BLaER1 treated with 17β-estradiol and CSF1 and Interleukin-3, amounts not matched to agents 10 nM and 100 nM (cell line): ENCODE measurements at regions not wholly inside any gene's neighbourhood (a gene's known extent, or its start where the extent isn't known, plus 50 kb on each side); places are given as distances from the start of the nearest gene placed in this dataset.

Experiments
- H3K27ac ChIP-seq, 11 experiments: shearing (Covaris generic); formaldehyde crosslinking; 2 replicates each; pipeline ENCODE4 v1.8.1; 2022
- H3K27me3 ChIP-seq, 11 experiments: shearing (Covaris generic); formaldehyde crosslinking; 2 replicates each; pipeline ENCODE4 v1.8.1; 2022
- H3K36me3 ChIP-seq, 11 experiments: shearing (Covaris generic); formaldehyde crosslinking; 2 replicates each; pipeline ENCODE4 v1.8.1; 2022
- H3K4me1 ChIP-seq, 10 experiments: shearing (Covaris generic); formaldehyde crosslinking; 2 replicates each; pipeline ENCODE4 v1.8.1; 2022
- H3K4me2 ChIP-seq, 11 experiments: shearing (Covaris generic); formaldehyde crosslinking; 2 replicates each; pipeline ENCODE4 v1.8.1; 2022
- H3K4me3 ChIP-seq, 10 experiments: shearing (Covaris generic); formaldehyde crosslinking; 2 replicates each; pipeline ENCODE4 v1.8.1; 2022
- H3K9ac ChIP-seq, 11 experiments: shearing (Covaris generic); formaldehyde crosslinking; 2 replicates each; pipeline ENCODE4 v1.8.1; 2022
- H3K9me3 ChIP-seq, 11 experiments: shearing (Covaris generic); formaldehyde crosslinking; replicated peaks in 1 of 11; 2 replicates each; pipeline ENCODE4 v1.8.1; 2022
- H4K20me1 ChIP-seq, 11 experiments: shearing (Covaris generic); formaldehyde crosslinking; 2 replicates each; pipeline ENCODE4 v1.8.1; 2022
- Cebpa-rat ChIP-seq, 11 experiments: shearing (Covaris generic); IDR thresholded peaks; 2 replicates each; pipeline ENCODE4 v1.8.1; 2022

GRCh38 chr4:24010573-24010972 is 120.7 kb upstream of the PPARGC1A start:
- Histone ChIP-seq H3K36me3 (no peaks in the 10 kb centered on the region), H3K9ac (no peak overlapping the region), H3K9me3 (no peaks in the 10 kb centered on the region), H3K4me3 (no peak overlapping the region), H4K20me1 (no peaks in the 10 kb centered on the region), H3K27ac (no peak overlapping the region), H3K4me1 (no peaks in the 10 kb centered on the region), H3K27me3 (no peaks in the 10 kb centered on the region), H3K4me2 (no peak overlapping the region)
- TF ChIP-seq Cebpa-rat (IDR thresholded peaks at IDR 0.05): no peak

- Histone ChIP-seq H3K4me2 (no peak overlapping the region), H3K4me1 (no peaks in the 10 kb centered on the region), H3K9me3 (no peaks in the 10 kb centered on the region), H3K27ac (no peak overlapping the region), H3K36me3 (no peaks in the 10 kb centered on the region), H3K4me3 (no peak overlapping the region), H3K27me3 (no peaks in the 10 kb centered on the region), H3K9ac (no peak overlapping the region), H4K20me1 (no peaks in the 10 kb centered on the region)
- TF ChIP-seq Cebpa-rat (IDR thresholded peaks at IDR 0.05): no peak
Measured at GRCh38 chr4:24007860-24008261, 118.0 kb upstream of the PPARGC1A start.

GRCh38 chr4:24006269-24006668 is 116.4 kb upstream of the PPARGC1A start:
- no peak overlapping the region for H3K27ac ChIP-seq
- no peaks in the 10 kb centered on the region for H3K36me3 ChIP-seq
- H3K4me3 ChIP-seq: no peak overlapping the region
- H3K27me3 ChIP-seq: no peaks in the 10 kb centered on the region
- H3K9me3 ChIP-seq: no peaks in the 10 kb centered on the region
- H3K4me1 ChIP-seq: no peaks in the 10 kb centered on the region
- H4K20me1 ChIP-seq: no peaks in the 10 kb centered on the region
- TF ChIP-seq Cebpa-rat (IDR thresholded peaks at IDR 0.05): no peak
- H3K4me2 ChIP-seq: no peak overlapping the region
- H3K9ac ChIP-seq: no peak overlapping the region

- Histone ChIP-seq H3K4me2 (no peak overlapping the region), H3K4me3 (no peak overlapping the region), H3K4me1 (no peaks in the 10 kb centered on the region), H4K20me1 (no peaks in the 10 kb centered on the region), H3K27ac (no peak overlapping the region), H3K9ac (no peak overlapping the region), H3K9me3 (no peaks in the 10 kb centered on the region), H3K27me3 (no peaks in the 10 kb centered on the region), H3K36me3 (no peaks in the 10 kb centered on the region)
- TF ChIP-seq Cebpa-rat (IDR thresholded peaks at IDR 0.05): no peak
Measured at GRCh38 chr4:24003926-24004325, 114.1 kb upstream of the PPARGC1A start.

GRCh38 chr4:24003496-24003895 is 113.6 kb upstream of the PPARGC1A start:
- TF ChIP-seq Cebpa-rat (IDR thresholded peaks at IDR 0.05): no peak
- H3K4me2 ChIP-seq: no peak overlapping the region

GRCh38 chr4:24002330-24002966 is 112.6 kb upstream of the PPARGC1A start:
- H4K20me1 ChIP-seq: no peaks in the 10 kb centered on the region
- H3K4me1 ChIP-seq: no peaks in the 10 kb centered on the region
- H3K27ac ChIP-seq: no peak overlapping the region
- H3K27me3 ChIP-seq: no peaks in the 10 kb centered on the region
- TF ChIP-seq Cebpa-rat (IDR thresholded peaks at IDR 0.05): no peak
- H3K9me3 ChIP-seq: no peaks in the 10 kb centered on the region
- no peak overlapping the region for H3K4me3 ChIP-seq
- no peak overlapping the region for H3K4me2 ChIP-seq
- H3K9ac ChIP-seq: no peak overlapping the region
- no peaks in the 10 kb centered on the region for H3K36me3 ChIP-seq

More at GRCh38 chr4:24003496-24003895, 113.6 kb upstream of the PPARGC1A start:
- no peaks in the 10 kb centered on the region for H3K36me3 ChIP-seq
- no peaks in the 10 kb centered on the region for H3K27me3 ChIP-seq
- H3K27ac ChIP-seq: no peak overlapping the region
- no peaks in the 10 kb centered on the region for H4K20me1 ChIP-seq
- H3K9me3 ChIP-seq: no peaks in the 10 kb centered on the region
- H3K9ac ChIP-seq: no peak overlapping the region
- no peak overlapping the region for H3K4me3 ChIP-seq
- no peaks in the 10 kb centered on the region for H3K4me1 ChIP-seq

GRCh38 chr4:24001486-24002329 is 111.9 kb upstream of the PPARGC1A start:
- Histone ChIP-seq H3K9ac (no peak overlapping the region), H3K36me3 (no peaks in the 10 kb centered on the region), H3K4me2 (no peak overlapping the region), H3K4me1 (no peaks in the 10 kb centered on the region), H3K27ac (no peak overlapping the region), H3K4me3 (no peak overlapping the region), H4K20me1 (no peaks in the 10 kb centered on the region), H3K9me3 (no peaks in the 10 kb centered on the region), H3K27me3 (no peaks in the 10 kb centered on the region)
- TF ChIP-seq Cebpa-rat (IDR thresholded peaks at IDR 0.05): no peak

- H3K27ac ChIP-seq: no peak overlapping the region
- H3K36me3 ChIP-seq: no peaks in the 10 kb centered on the region
- no peaks in the 10 kb centered on the region for H3K9me3 ChIP-seq
- H4K20me1 ChIP-seq: no peaks in the 10 kb centered on the region
- H3K27me3 ChIP-seq: no peaks in the 10 kb centered on the region
- H3K4me1 ChIP-seq: no peaks in the 10 kb centered on the region
- H3K9ac ChIP-seq: no peak overlapping the region
- no peak overlapping the region for H3K4me3 ChIP-seq
- H3K4me2 ChIP-seq: no peak overlapping the region
- no peak for TF ChIP-seq Cebpa-rat (IDR thresholded peaks at IDR 0.05)
Measured at GRCh38 chr4:24000470-24000831, 110.6 kb upstream of the PPARGC1A start.

GRCh38 chr4:23999714-24000469 is 110.0 kb upstream of the PPARGC1A start:
- H4K20me1 ChIP-seq: no peaks in the 10 kb centered on the region
- H3K27me3 ChIP-seq: no peaks in the 10 kb centered on the region
- H3K9me3 ChIP-seq: no peaks in the 10 kb centered on the region
- no peak overlapping the region for H3K9ac ChIP-seq
- no peaks in the 10 kb centered on the region for H3K36me3 ChIP-seq
- no peaks in the 10 kb centered on the region for H3K4me1 ChIP-seq
- no peak overlapping the region for H3K27ac ChIP-seq
- no peak overlapping the region for H3K4me2 ChIP-seq
- no peak for TF ChIP-seq Cebpa-rat (IDR thresholded peaks at IDR 0.05)
- H3K4me3 ChIP-seq: no peak overlapping the region
